ENCODE measurements at regions not wholly inside any gene's neighbourhood (a gene's known extent, or its start where the extent isn't known, plus 50 kb on each side); places are given as distances from the start of the nearest gene placed in this dataset.

GRCh38 chr1:201653233-201653632 is 114.3 kb downstream of the NAV1 start:
- DNase-seq (ENCODE audit: low spot score), result peak; percentile 64
- H3K27ac ChIP-seq (ENCODE audit: low read depth, low read length, poor library complexity, severe bottlenecking), result no peak overlapping the region
- H4K20me1 ChIP-seq (ENCODE audit: insufficient read depth, low read length), result no peaks in the 10 kb centered on the region
- POLR2A ChIA-PET, result no interaction called here
- H3K4me2 ChIP-seq (ENCODE audit: low read length), result no peak overlapping the region
- peaks cover 6% of the 10 kb centered on the region for H3K4me1 ChIP-seq (ENCODE audit: insufficient read depth, low read length, poor library complexity, severe bottlenecking)
- H3K9me3 ChIP-seq (ENCODE audit: low read length), result no peaks in the 10 kb centered on the region
- H3K4me3 ChIP-seq (ENCODE audit: low read depth, low read length, poor library complexity, severe bottlenecking), result no peak overlapping the region
- no peak overlapping the region for H2AFZ ChIP-seq (ENCODE audit: low read length)
- no peaks in the 10 kb centered on the region for H3K79me2 ChIP-seq (ENCODE audit: insufficient read depth, low read depth, low read length)
- no peaks in the 10 kb centered on the region for H3K36me3 ChIP-seq (ENCODE audit: insufficient read depth, low read length)
- CTCF ChIA-PET (ENCODE audit: unreplicated experiment), result no interaction called here
- no peaks in the 10 kb centered on the region for H3K9me2 ChIP-seq (ENCODE audit: insufficient read depth, low read length)
- TF ChIP-seq EZH2phosphoT487 (IDR thresholded peaks at IDR 0.05; ENCODE audit: borderline replicate concordance, low read depth, low read length) (no peak), CTCF (conservative IDR thresholded peaks at IDR 0.05; ENCODE audit: low read length) (no peak)
- intact Hi-C loops (cut with micrococcal nuclease; ENCODE audit: unreplicated experiment), result no loop called here
- BruUV-seq (replicated peaks), result no TSS peak

- H3K27ac ChIP-seq (ENCODE audit: low read depth, low read length, poor library complexity, severe bottlenecking), result no peak overlapping the region
- H3K4me3 ChIP-seq (ENCODE audit: low read depth, low read length, poor library complexity, severe bottlenecking), result no peak overlapping the region
- CTCF ChIA-PET (ENCODE audit: unreplicated experiment), result no interaction called here
- intact Hi-C loops (cut with micrococcal nuclease; ENCODE audit: unreplicated experiment), result no loop called here
- no peak overlapping the region for H2AFZ ChIP-seq (ENCODE audit: low read length)
- H3K9me3 ChIP-seq (ENCODE audit: low read length), result no peaks in the 10 kb centered on the region
- DNase-seq (ENCODE audit: low spot score), result no peak
- POLR2A ChIA-PET, result no interaction called here
- no TSS peak for BruUV-seq (replicated peaks)
- no peak for TF ChIP-seq EZH2phosphoT487 (IDR thresholded peaks at IDR 0.05; ENCODE audit: borderline replicate concordance, low read depth, low read length)
- no peak for TF ChIP-seq CTCF (conservative IDR thresholded peaks at IDR 0.05; ENCODE audit: low read length)
- H4K20me1 ChIP-seq (ENCODE audit: insufficient read depth, low read length), result no peaks in the 10 kb centered on the region
- no peaks in the 10 kb centered on the region for H3K79me2 ChIP-seq (ENCODE audit: insufficient read depth, low read depth, low read length)
- no peaks in the 10 kb centered on the region for H3K9me2 ChIP-seq (ENCODE audit: insufficient read depth, low read length)
- H3K4me2 ChIP-seq (ENCODE audit: low read length), result no peak overlapping the region
- H3K36me3 ChIP-seq (ENCODE audit: insufficient read depth, low read length), result no peaks in the 10 kb centered on the region
- H3K4me1 ChIP-seq (ENCODE audit: insufficient read depth, low read length, poor library complexity, severe bottlenecking), result peaks cover 6% of the 10 kb centered on the region
Observed at GRCh38 chr1:201653883-201654282, 115.0 kb downstream of the NAV1 start.

GRCh38 chr1:201655243-201655642 is 116.3 kb downstream of the NAV1 start:
- POLR2A ChIA-PET, result no interaction called here
- CTCF ChIA-PET (ENCODE audit: unreplicated experiment), result no interaction called here
- TF ChIP-seq CTCF (conservative IDR thresholded peaks at IDR 0.05; ENCODE audit: low read length) (no peak), EZH2phosphoT487 (IDR thresholded peaks at IDR 0.05; ENCODE audit: borderline replicate concordance, low read depth, low read length) (no peak)
- intact Hi-C loops (cut with micrococcal nuclease; ENCODE audit: unreplicated experiment), result no loop called here
- no peaks in the 10 kb centered on the region for H4K20me1 ChIP-seq (ENCODE audit: insufficient read depth, low read length)
- no peak overlapping the region for H2AFZ ChIP-seq (ENCODE audit: low read length)
- H3K79me2 ChIP-seq (ENCODE audit: insufficient read depth, low read depth, low read length), result no peaks in the 10 kb centered on the region
- no peak overlapping the region for H3K4me3 ChIP-seq (ENCODE audit: low read depth, low read length, poor library complexity, severe bottlenecking)
- no peak overlapping the region for H3K4me2 ChIP-seq (ENCODE audit: low read length)
- H3K9me3 ChIP-seq (ENCODE audit: low read length), result no peaks in the 10 kb centered on the region
- no TSS peak for BruUV-seq (replicated peaks)
- no peaks in the 10 kb centered on the region for H3K9me2 ChIP-seq (ENCODE audit: insufficient read depth, low read length)
- no peaks in the 10 kb centered on the region for H3K36me3 ChIP-seq (ENCODE audit: insufficient read depth, low read length)
- H3K4me1 ChIP-seq (ENCODE audit: insufficient read depth, low read length, poor library complexity, severe bottlenecking), result peaks cover 6% of the 10 kb centered on the region
- no peak for DNase-seq (ENCODE audit: low spot score)
- H3K27ac ChIP-seq (ENCODE audit: low read depth, low read length, poor library complexity, severe bottlenecking), result no peak overlapping the region

All from OCI-LY7 (cell line).